Osteocyte (in vitro differentiated cells): ENCODE measurements at regions not wholly inside any gene's neighbourhood (a gene's known extent, or its start where the extent isn't known, plus 50 kb on each side); places are given as distances from the start of the nearest gene placed in this dataset.
A peak's percentile ranks its signal among the peaks of the same experiment; 100 is the strongest.
"Not testable (repeated sequence)": the region's sequence is repeated elsewhere in the genome, so short reads cannot be mapped to it uniquely, and the experiment has no call there.

ENCODE experiments used
- DNase-seq: peaks from one replicate; pipeline ENCODE4 v3.0.0; 2021; ENCODE audit warnings: mixed read lengths; ENCODE audit not compliant: unreplicated experiment; ENCODE audit errors: extremely low spot score
- H3K27ac Mint-ChIP-seq: one replicate; pipeline ENCODE4 v1.8.0; 2021; ENCODE audit warnings: mild to moderate bottlenecking, mixed read lengths; ENCODE audit not compliant: unreplicated experiment
- H3K27me3 Mint-ChIP-seq: one replicate; pipeline ENCODE4 v1.8.0; 2021; ENCODE audit warnings: mixed read lengths; ENCODE audit not compliant: unreplicated experiment
- H3K36me3 Mint-ChIP-seq: one replicate; pipeline ENCODE4 v1.8.0; 2021; ENCODE audit warnings: mixed read lengths; ENCODE audit not compliant: unreplicated experiment
- H3K4me1 Mint-ChIP-seq: one replicate; pipeline ENCODE4 v1.8.0; 2021; ENCODE audit warnings: mixed read lengths; ENCODE audit not compliant: unreplicated experiment
- H3K4me3 Mint-ChIP-seq: one replicate; pipeline ENCODE4 v1.8.0; 2021; ENCODE audit warnings: mild to moderate bottlenecking, moderate library complexity, mixed read lengths; ENCODE audit not compliant: unreplicated experiment
- H3K9me3 Mint-ChIP-seq: one replicate; pipeline ENCODE4 v1.8.0; 2021; ENCODE audit warnings: mixed read lengths; ENCODE audit not compliant: unreplicated experiment
- TF ChIP-seq, protein P1 (sequence below): fragments of 200-600 bp; sonication (generic); IDR thresholded peaks from 2 replicates; pipeline ENCODE4 v1.5.0; 2021; ENCODE audit warnings: antibody characterized with exemption, mild to moderate bottlenecking, moderate library complexity

DNA sequence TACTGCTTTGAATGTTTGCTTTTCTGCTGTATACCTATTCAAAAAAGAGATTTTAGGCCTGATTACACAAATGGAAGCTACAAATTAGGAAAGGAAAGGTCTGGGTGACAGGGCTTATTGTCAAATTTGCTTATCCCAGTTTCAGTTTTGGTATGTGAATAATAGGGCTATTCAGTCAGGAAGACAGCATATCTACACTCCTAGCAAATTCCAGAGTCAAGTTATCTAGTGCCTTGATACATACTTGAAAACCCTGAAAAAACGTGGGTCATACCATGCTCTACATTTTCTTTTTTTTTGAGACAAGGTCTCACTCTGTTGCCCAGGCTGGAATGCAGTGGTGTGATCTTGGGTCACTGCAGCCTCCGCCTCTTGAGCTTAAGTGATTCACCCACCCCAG is 59.2 kb upstream of the CCDC180 start:
- DNase-seq, H3K36me3 Mint-ChIP-seq, H3K27ac Mint-ChIP-seq, H3K4me3 Mint-ChIP-seq, H3K9me3 Mint-ChIP-seq, H3K4me1 Mint-ChIP-seq, H3K27me3 Mint-ChIP-seq: not testable (repeated sequence)

DNA sequence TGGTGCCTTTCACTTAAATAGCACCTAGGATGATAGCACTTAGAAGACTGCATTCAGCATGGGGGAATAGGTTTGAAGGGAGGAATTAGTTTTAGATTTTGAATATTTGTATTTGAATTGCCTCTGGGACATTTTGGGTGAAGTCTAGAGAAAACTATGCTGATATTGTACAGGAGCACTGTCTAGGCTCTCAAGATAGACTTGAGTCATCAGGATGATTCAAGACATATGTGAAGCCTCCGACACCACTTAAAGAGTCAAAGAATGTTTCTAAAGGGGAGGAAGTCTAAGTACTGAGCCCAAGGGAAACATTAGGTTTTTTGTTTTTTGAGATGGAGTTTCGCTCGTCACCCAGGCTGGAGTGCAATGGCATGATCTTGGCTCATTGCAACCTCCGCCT is 63.9 kb upstream of the CCDC180 start:
- peaks cover 18% of the 10 kb centered on the region for H3K4me1 Mint-ChIP-seq
- no peaks in the 10 kb centered on the region for H3K27me3 Mint-ChIP-seq
- TF ChIP-seq, protein P1, sequence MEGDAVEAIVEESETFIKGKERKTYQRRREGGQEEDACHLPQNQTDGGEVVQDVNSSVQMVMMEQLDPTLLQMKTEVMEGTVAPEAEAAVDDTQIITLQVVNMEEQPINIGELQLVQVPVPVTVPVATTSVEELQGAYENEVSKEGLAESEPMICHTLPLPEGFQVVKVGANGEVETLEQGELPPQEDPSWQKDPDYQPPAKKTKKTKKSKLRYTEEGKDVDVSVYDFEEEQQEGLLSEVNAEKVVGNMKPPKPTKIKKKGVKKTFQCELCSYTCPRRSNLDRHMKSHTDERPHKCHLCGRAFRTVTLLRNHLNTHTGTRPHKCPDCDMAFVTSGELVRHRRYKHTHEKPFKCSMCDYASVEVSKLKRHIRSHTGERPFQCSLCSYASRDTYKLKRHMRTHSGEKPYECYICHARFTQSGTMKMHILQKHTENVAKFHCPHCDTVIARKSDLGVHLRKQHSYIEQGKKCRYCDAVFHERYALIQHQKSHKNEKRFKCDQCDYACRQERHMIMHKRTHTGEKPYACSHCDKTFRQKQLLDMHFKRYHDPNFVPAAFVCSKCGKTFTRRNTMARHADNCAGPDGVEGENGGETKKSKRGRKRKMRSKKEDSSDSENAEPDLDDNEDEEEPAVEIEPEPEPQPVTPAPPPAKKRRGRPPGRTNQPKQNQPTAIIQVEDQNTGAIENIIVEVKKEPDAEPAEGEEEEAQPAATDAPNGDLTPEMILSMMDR = no peak
- peaks cover 2% of the 10 kb centered on the region for H3K36me3 Mint-ChIP-seq
- no peak overlapping the region for H3K4me3 Mint-ChIP-seq
- DNase-seq = no peak
- no peaks in the 10 kb centered on the region for H3K9me3 Mint-ChIP-seq
- H3K27ac Mint-ChIP-seq = no peak overlapping the region

DNA sequence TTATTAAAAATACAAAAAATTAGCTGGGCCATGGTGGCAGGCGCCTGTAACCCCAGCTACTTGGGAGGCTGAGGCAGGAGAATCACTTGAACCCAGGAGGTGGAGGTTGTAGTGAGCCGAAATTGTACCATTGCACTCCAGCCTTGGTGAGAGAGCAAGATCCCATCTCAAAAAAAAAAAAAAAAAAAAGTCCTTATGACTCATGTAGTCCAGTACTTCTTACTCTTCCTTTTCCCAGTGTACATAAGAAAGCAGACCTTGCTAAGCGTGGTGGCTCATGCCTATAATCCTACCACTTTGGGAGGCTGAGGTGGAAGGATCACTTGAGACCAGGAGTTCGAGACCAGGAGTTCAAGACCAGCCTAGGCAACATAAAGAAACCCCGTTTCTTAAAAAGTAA is 66.0 kb upstream of the CCDC180 start:
- not testable (repeated sequence) for H3K4me3 Mint-ChIP-seq, H3K9me3 Mint-ChIP-seq, H3K27me3 Mint-ChIP-seq, DNase-seq, H3K36me3 Mint-ChIP-seq, H3K27ac Mint-ChIP-seq
- peaks cover 21% of the 10 kb centered on the region for H3K4me1 Mint-ChIP-seq

DNA sequence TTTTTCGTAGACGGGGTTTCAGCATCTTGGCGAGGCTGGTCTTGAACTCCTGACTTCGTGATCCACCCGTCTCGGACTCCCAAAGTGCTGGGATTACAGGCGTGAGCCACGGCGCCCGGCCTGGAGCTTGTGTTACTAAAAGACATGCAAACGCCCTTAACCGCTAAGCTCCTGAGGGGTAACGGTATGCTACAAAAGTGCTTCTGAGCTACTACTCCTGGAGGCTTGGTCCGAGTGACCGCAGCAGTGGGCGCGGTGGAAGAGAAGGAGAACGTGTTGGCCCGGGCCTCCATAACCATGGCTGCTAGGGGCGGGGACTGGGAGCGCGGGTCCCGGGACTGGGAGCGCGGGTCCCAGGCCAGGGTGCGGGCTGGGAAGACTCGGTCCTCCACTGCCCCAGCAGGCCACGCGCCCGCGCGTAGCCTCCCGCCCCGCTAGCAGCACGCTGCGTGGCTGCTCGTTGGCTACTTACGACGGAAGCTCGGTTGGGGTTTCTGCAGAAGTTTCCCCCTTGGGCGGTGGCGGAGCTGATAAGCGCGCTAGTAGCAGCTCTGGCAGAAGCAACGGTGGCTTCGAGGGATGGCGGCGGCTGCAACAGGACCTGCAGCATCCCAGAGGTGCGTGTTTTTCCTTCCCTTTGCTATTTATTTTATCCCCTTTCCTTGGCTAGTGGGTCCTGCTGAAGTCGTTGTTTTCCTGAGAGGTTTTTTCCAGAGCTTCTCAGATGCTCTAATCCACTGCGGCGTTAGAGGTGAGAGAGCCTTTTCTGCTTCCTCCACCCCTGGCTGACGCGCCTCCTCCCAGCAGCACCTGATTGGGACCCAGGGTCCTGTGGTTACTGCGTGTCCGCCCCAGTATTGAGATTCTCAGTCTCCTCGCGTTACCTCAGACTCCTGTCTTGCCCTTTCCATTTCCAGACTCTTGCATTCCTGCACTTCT is 69.2 kb upstream of the CCDC180 start:
- Mint-ChIP-seq H3K9me3 (peaks cover under 1% of the 10 kb centered on the region), H3K36me3 (no peaks in the 10 kb centered on the region)

DNA sequence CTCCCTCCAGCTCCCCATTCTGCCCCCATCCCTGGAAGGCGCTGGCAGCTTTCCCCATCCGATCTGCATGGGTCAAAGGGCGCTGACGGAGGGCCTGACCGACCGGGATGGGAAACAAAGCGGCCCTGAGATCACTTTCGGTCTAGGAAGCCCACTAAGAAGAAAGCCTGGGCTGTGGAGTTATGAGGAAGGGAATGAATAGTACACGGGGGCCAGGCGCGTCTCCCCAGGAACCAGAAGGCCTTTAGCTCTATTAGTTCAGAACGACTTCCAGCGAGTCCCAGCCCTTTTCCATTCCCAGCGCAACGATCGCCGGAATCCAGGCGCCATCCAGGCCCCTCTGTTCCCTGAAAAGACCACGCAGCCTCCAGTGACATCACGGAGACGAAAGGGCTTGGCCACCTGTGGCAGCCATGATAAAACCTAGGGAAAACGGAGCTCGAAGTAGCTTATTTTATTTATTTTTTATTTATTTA is 70.1 kb upstream of the CCDC180 start:
- Mint-ChIP-seq H3K27ac (peak overlapping the region; percentile 95), H3K36me3 (no peaks in the 10 kb centered on the region), H3K4me3 (peak overlapping the region; percentile 96), H3K9me3 (peaks cover 5% of the 10 kb centered on the region), H3K27me3 (no peaks in the 10 kb centered on the region), H3K4me1 (peaks cover 19% of the 10 kb centered on the region)
- TF ChIP-seq, protein P1 = no peak
- DNase-seq = no peak

More for the DNA sequence above, 69.2 kb upstream of the CCDC180 start:
- Mint-ChIP-seq H3K4me1 (peaks cover 19% of the 10 kb centered on the region), H3K27me3 (no peaks in the 10 kb centered on the region), H3K4me3 (peak overlapping the region; percentile 96), H3K27ac (peak overlapping the region; percentile 95)
- DNase-seq = peak; percentile 92
- TF ChIP-seq, protein P1 = no peak

DNA sequence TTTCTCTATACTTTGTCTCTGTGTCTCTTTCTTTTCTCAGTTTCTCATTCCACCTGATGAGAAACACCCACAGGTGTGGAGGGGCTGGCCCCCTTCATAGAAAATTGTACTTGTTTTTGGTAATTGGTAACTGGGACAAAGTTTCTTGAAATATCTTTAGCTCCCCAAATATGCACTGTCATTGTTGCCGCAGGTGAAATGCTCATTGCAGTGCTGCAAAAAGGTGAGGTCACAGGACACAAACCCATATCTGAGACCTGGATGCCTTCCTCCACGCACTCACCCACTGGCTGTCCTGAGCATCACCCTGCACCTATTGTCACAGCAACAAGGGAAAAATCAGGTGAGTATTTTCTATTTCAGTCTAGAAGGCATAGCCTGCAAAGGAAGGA is 74.5 kb upstream of the CCDC180 start:
- not testable (repeated sequence) for H3K4me3 Mint-ChIP-seq, DNase-seq, H3K27me3 Mint-ChIP-seq, H3K36me3 Mint-ChIP-seq, H3K4me1 Mint-ChIP-seq, H3K9me3 Mint-ChIP-seq, H3K27ac Mint-ChIP-seq

DNA sequence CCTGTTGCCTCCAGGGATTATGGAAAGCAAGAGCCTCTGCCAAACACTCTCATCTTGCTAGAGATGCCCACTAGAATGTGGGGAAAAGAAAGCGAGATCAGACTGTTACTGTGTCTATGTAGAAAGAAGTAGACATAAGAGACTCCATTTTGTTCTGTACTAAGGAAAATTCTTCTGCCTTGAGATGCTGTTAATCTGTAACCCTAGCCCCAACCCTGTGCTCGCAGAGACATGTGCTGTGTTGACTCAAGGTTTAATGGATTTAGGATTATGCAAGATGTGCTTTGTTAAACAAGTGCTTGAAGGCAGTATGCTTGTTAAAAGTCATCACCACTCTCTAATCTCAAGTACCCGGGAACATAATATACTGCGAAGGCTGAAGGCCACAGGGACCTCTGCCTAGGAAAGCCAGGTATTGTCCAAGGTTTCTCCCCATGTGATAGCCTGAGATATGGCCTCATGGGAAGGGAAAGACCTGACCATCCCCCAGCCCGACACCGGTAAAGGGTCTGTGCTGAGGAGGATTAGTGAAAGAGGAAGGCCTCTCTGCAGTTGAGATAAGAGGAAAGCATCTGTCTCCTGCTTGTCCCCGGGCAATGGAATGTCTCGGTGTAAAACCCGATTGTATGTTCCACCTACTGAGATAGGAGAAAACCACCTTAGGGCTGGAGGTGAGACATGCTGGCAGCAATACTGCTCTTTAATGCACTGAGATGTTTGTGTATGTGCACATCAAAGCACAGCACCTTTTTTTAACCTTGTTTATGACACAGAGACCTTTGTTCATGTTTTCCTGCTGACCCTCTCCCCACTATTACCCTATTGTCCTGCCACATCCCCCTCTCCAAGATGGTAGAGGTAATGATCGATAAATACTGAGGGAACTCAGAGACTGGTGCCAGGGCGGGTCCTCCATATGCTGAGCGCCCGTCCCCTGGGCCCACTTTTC is 75.1 kb upstream of the CCDC180 start:
- H3K4me3 Mint-ChIP-seq, H3K27ac Mint-ChIP-seq: not testable (repeated sequence)

DNA sequence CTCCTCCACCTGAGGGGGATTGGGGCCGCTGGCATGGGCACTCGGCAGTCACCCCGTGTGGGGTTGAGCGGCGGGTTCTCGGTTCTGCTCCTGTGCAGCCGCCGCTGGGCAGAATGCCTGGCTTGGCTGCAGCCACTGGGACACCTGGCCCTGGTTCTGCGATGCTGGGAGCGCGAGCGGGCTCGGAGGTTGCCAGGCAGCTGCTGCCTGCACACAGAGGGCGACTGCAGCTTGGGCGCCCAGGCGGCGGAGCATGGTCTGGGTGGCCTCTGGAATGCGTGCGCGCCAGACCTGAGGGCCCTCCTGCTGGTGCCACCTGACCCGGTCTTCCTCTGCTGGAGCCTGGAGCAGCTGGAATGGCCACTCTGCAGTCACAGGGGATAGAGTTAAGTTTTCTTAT is 85.1 kb upstream of the CCDC180 start:
- not testable (repeated sequence) for H3K4me1 Mint-ChIP-seq, DNase-seq, H3K27ac Mint-ChIP-seq, H3K4me3 Mint-ChIP-seq, H3K36me3 Mint-ChIP-seq, H3K9me3 Mint-ChIP-seq
- peaks cover 65% of the 10 kb centered on the region for H3K27me3 Mint-ChIP-seq

More for the DNA sequence above, 75.1 kb upstream of the CCDC180 start:
- H3K27me3 Mint-ChIP-seq, DNase-seq, H3K4me1 Mint-ChIP-seq, H3K9me3 Mint-ChIP-seq, H3K36me3 Mint-ChIP-seq: not testable (repeated sequence)
